OCI-M2 (cell line): ENCODE measurements at regions not wholly inside any gene's neighbourhood (a gene's known extent, or its start where the extent isn't known, plus 50 kb on each side); places are given as distances from the start of the nearest gene placed in this dataset.

ENCODE experiments used
- DNase-seq: peaks from one replicate; lab custom pipeline; 2025; ENCODE audit not compliant: unreplicated experiment; lab: John Stamatoyannopoulos, UW

- DNase-seq: no peak
Observed at GRCh38 chr5:54927097-54927746, 58.2 kb downstream of the ESM1 start.

- DNase-seq: no peak
Observed at GRCh38 chr5:54924487-54924886, 60.9 kb downstream of the ESM1 start.

- no peak for DNase-seq
Observed at GRCh38 chr5:54917323-54917722, 68.1 kb downstream of the ESM1 start.

GRCh38 chr5:54915466-54916027 is 69.8 kb downstream of the ESM1 start:
- no peak for DNase-seq

- no peak for DNase-seq
Observed at GRCh38 chr5:54912021-54912420, 73.4 kb downstream of the ESM1 start.

- no peak for DNase-seq
Observed at GRCh38 chr5:54909911-54910870, 75.2 kb downstream of the ESM1 start.

- DNase-seq: no peak
Observed at GRCh38 chr5:54908774-54909525, 76.4 kb downstream of the ESM1 start.

- DNase-seq: peak; percentile 19
Observed at GRCh38 chr5:54905942-54906537, 79.4 kb downstream of the ESM1 start.

GRCh38 chr5:54905246-54905795 is 80.1 kb downstream of the ESM1 start:
- DNase-seq: no peak

- DNase-seq: no peak
Observed at GRCh38 chr5:54904425-54904824, 81.0 kb downstream of the ESM1 start.

GRCh38 chr5:54902791-54903473 is 82.5 kb downstream of the ESM1 start:
- no peak for DNase-seq

GRCh38 chr5:54900984-54901725 is 84.2 kb downstream of the ESM1 start:
- DNase-seq: no peak

- DNase-seq: no peak
Observed at GRCh38 chr5:54897001-54897400, 88.4 kb downstream of the ESM1 start.

GRCh38 chr5:54895816-54896341 is 89.5 kb downstream of the ESM1 start:
- no peak for DNase-seq

- no peak for DNase-seq
Observed at GRCh38 chr5:54894957-54895815, 90.2 kb downstream of the ESM1 start.

GRCh38 chr5:54889826-54890225 is 95.6 kb downstream of the ESM1 start:
- no peak for DNase-seq

GRCh38 chr5:54887663-54888062 is 97.7 kb downstream of the ESM1 start:
- no peak for DNase-seq

- no peak for DNase-seq
Observed at GRCh38 chr5:54886866-54887265, 98.5 kb downstream of the ESM1 start.
